ENCODE measurements at regions not wholly inside any gene's neighbourhood (a gene's known extent, or its start where the extent isn't known, plus 50 kb on each side); places are given as distances from the start of the nearest gene placed in this dataset.

GRCh38 chr3:117228466-117228865 is 518.9 kb downstream of the TUSC7 start:
- TF ChIP-seq TAF1 (IDR thresholded peaks at IDR 0.05; ENCODE audit: borderline replicate concordance, insufficient read depth, low read length): no peak
- no peak for TF ChIP-seq POLR2AphosphoS5 (IDR thresholded peaks at IDR 0.05; ENCODE audit: low read depth, low read length)

All from PFSK-1 (cell line).